ENCODE measurements at regions not wholly inside any gene's neighbourhood (a gene's known extent, or its start where the extent isn't known, plus 50 kb on each side); places are given as distances from the start of the nearest gene placed in this dataset.

GRCh38 chr12:58302487-58303011 is 361.2 kb downstream of the ATP23 start:
- TF ChIP-seq POLR2A (IDR thresholded peaks at IDR 0.05; ENCODE audit: low read depth, low read length) (no peak), TAF1 (IDR thresholded peaks at IDR 0.05; ENCODE audit: low read depth, low read length) (no peak), POLR2AphosphoS5 (IDR thresholded peaks at IDR 0.05; ENCODE audit: low read depth, low read length) (no peak), POU2F2 (IDR thresholded peaks at IDR 0.05; ENCODE audit: low read depth, low read length) (no peak)
